ENCODE measurements at regions not wholly inside any gene's neighbourhood (a gene's known extent, or its start where the extent isn't known, plus 50 kb on each side); places are given as distances from the start of the nearest gene placed in this dataset.

GRCh38 chr12:67424784-67425183 lies 155.6 kb downstream of the CAND1 start:
- in situ Hi-C loops (cut with HindIII; ENCODE audit: low sequenced_read_pairs) = no loop called here
- DNase-seq (ENCODE audit: low spot score) = no peak

DNA sequence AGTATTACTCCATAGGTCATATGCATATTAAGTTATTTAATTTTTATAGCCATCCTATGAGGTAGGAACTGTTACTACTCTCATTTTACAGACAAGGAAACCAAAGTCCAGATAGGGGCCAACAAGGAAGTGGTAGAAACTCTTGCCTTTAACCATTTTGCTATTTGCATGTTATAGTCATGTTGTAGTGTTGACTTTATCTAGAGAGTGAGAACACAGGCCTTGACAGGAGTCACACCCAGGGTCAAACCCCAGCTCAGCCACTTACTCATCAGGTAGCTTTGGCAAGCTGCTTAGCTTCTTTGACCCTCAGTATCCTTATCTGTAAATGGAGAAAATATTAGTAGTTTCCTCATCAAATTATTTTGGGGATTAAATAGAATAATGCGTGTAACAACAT lies 156.2 kb downstream of the CAND1 start:
- DNase-seq (ENCODE audit: low spot score) = no peak
- in situ Hi-C loops (cut with HindIII; ENCODE audit: low sequenced_read_pairs) = no loop called here

DNA sequence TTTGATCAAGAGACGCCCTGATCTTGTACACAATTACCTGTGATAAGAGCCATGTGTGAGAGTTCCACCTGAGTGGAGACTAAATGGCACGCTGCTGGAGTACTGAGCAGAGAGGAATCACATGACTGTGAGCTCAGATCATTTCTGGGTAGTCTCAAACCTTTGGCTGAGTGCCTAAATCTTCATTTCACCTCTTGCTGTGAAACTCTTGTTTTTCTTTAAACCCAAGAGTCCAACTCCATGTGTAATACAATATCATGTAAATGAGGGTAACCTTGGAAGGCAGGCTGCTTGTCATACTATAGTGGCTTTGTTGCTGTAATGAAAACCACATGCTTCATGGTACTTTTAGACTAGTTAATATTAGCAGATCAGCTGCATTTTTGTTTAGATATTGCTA lies 156.9 kb downstream of the CAND1 start:
- no peak for DNase-seq (ENCODE audit: low spot score)

GRCh38 chr12:67427336-67427735 lies 158.2 kb downstream of the CAND1 start:
- in situ Hi-C loops (cut with HindIII; ENCODE audit: low sequenced_read_pairs) = no loop called here

More for the DNA sequence above, 156.9 kb downstream of the CAND1 start:
- in situ Hi-C loops (cut with HindIII; ENCODE audit: low sequenced_read_pairs) = no loop called here

GRCh38 chr12:67428431-67428830 lies 159.3 kb downstream of the CAND1 start:
- in situ Hi-C loops (cut with HindIII; ENCODE audit: low sequenced_read_pairs) = no loop called here
- no peak for DNase-seq (ENCODE audit: low spot score)

More at GRCh38 chr12:67427336-67427735, 158.2 kb downstream of the CAND1 start:
- DNase-seq (ENCODE audit: low spot score) = no peak

DNA sequence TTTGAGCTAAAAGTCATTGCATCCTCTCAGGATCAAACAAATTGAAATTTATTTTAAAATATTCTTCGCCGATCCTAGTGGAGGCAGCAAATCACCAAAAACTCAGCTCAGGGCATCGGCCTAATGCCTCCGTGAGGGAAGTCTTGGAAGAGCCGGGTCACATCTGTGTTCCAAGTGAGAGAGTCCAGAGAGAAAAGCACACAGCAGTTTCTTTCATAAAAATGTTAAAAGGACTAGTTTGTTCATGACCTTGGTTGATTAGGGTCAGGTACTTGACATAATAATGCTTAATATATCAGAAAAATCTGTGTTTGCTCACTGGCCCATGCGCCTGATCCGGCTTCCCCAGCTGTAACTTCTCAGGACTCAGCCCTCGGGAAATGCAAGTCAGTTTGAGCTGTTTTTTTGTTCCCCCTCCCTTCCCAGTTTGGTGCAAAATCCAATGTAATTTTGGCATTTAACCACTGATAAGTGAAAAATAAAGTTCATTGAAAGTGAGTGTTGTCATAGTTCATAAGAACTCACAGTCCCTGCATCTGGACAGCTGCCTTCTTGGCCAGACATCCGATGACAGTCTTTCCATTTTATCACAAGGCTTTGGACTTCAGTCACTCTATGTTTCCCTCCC lies 161.7 kb downstream of the CAND1 start:
- in situ Hi-C loops (cut with HindIII; ENCODE audit: low sequenced_read_pairs) = no loop called here
- DNase-seq (ENCODE audit: low spot score) = peak; percentile 8

GRCh38 chr12:67431411-67432020 lies 162.4 kb downstream of the CAND1 start:
- no peak for DNase-seq (ENCODE audit: low spot score)
- in situ Hi-C loops (cut with HindIII; ENCODE audit: low sequenced_read_pairs) = no loop called here

- DNase-seq (ENCODE audit: low spot score) = no peak
- in situ Hi-C loops (cut with HindIII; ENCODE audit: low sequenced_read_pairs) = no loop called here
Measured at GRCh38 chr12:67433385-67434175, 164.4 kb downstream of the CAND1 start.

GRCh38 chr12:67434671-67435370 lies 165.7 kb downstream of the CAND1 start:
- in situ Hi-C loops (cut with HindIII; ENCODE audit: low sequenced_read_pairs) = no loop called here
- DNase-seq (ENCODE audit: low spot score) = no peak

DNA sequence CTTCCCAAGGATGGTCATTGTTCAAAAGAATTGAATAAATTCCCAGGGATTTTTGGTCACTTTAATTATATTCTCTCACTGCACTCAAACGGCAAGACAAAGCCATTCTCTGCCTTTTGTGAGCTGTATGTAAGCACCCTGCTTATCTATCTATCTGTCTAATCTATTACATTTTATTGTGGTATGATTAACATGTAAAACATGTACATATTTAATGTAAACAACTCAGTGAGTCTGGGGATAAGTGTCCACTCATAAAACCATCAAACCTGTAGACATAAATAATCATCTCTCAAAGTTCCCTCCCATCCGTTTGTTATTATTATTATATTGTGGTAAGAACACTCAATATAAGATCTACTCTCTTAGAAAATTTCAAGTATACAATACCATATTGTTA lies 167.1 kb downstream of the CAND1 start:
- in situ Hi-C loops (cut with HindIII; ENCODE audit: low sequenced_read_pairs) = no loop called here
- no peak for DNase-seq (ENCODE audit: low spot score)

GRCh38 chr12:67437011-67437410 lies 167.9 kb downstream of the CAND1 start:
- in situ Hi-C loops (cut with HindIII; ENCODE audit: low sequenced_read_pairs) = no loop called here
- no peak for DNase-seq (ENCODE audit: low spot score)

GRCh38 chr12:67439611-67440010 lies 170.5 kb downstream of the CAND1 start:
- in situ Hi-C loops (cut with HindIII; ENCODE audit: low sequenced_read_pairs) = no loop called here
- DNase-seq (ENCODE audit: low spot score) = no peak

- peak; percentile 79 for DNase-seq (ENCODE audit: low spot score)
- in situ Hi-C loops (cut with HindIII; ENCODE audit: low sequenced_read_pairs) = no loop called here
Measured at GRCh38 chr12:67441736-67442346, 172.7 kb downstream of the CAND1 start.

GRCh38 chr12:67442347-67442841 lies 173.2 kb downstream of the CAND1 start:
- in situ Hi-C loops (cut with HindIII; ENCODE audit: low sequenced_read_pairs) = no loop called here

GRCh38 chr12:67442896-67443295 lies 173.7 kb downstream of the CAND1 start:
- DNase-seq (ENCODE audit: low spot score) = no peak
- in situ Hi-C loops (cut with HindIII; ENCODE audit: low sequenced_read_pairs) = no loop called here

More at GRCh38 chr12:67442347-67442841, 173.2 kb downstream of the CAND1 start:
- peak; percentile 83 for DNase-seq (ENCODE audit: low spot score)

DNA sequence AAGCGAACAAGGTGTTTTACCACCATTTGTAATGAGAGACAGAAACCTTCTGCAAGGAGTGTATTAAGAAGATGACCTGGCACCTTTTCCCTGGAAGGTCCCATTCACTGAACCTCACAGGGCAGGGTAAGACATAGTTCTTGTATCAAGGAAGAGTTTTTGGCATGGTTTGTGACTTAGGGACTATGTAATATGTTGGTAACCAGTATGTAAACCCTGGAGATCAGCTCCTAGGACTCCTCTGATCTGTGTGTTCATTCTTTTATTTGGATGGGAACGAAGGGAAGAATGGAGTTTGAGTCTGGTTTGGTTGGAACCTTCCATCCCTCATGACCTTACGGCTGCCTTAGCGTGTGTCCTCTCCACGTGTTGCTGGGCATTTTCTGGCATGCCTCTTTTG lies 175.4 kb downstream of the CAND1 start:
- no peak for DNase-seq (ENCODE audit: low spot score)
- in situ Hi-C loops (cut with HindIII; ENCODE audit: low sequenced_read_pairs) = no loop called here

GRCh38 chr12:67446716-67447115 lies 177.6 kb downstream of the CAND1 start:
- in situ Hi-C loops (cut with HindIII; ENCODE audit: low sequenced_read_pairs) = no loop called here
- DNase-seq (ENCODE audit: low spot score) = no peak

DNA sequence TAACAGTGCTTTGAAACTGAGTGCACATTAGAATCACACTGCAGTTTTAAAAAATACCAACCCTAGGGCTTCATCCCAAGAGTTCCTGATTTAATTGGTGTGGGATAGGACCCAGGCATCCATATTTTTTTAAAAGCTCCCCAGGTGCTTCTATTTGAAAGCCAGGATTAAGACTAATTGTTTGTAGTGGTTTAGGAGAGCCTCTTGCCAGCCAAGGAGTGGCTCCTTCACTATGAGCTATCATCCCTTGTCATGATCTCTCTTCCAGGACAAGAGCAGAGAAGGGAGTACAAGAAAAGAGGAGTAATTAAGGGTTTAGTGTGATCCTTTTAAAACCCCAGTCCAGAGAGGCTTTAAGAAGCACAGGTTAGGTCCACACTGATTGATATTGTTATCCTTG lies 178.0 kb downstream of the CAND1 start:
- in situ Hi-C loops (cut with HindIII; ENCODE audit: low sequenced_read_pairs) = no loop called here
- DNase-seq (ENCODE audit: low spot score) = no peak

DNA sequence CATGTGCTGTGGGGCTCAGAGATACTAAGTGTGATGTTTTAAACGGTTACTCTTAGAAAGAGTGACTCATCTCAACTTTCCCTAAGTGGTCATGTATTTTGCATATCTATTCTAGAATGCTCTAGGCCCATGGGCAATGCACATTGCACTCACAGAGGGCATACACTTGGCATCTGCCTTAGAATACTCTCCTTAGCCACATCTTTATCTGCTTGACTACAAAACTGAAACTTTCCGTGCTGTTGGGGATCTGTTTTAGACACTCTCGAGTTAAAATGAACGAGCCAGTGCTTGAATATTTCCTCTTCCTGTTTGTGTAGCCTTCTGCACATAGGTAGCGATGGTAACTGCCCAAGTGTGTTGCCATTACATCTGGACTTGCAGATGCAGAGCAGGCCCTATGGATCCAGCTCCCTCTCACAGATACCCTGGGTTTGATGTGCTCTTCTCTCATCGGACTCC lies 180.5 kb downstream of the CAND1 start:
- in situ Hi-C loops (cut with HindIII; ENCODE audit: low sequenced_read_pairs) = no loop called here

More for the DNA sequence above, 180.5 kb downstream of the CAND1 start:
- DNase-seq (ENCODE audit: low spot score) = no peak
